ENCODE measurements at regions not wholly inside any gene's neighbourhood (a gene's known extent, or its start where the extent isn't known, plus 50 kb on each side); places are given as distances from the start of the nearest gene placed in this dataset.

DNA sequence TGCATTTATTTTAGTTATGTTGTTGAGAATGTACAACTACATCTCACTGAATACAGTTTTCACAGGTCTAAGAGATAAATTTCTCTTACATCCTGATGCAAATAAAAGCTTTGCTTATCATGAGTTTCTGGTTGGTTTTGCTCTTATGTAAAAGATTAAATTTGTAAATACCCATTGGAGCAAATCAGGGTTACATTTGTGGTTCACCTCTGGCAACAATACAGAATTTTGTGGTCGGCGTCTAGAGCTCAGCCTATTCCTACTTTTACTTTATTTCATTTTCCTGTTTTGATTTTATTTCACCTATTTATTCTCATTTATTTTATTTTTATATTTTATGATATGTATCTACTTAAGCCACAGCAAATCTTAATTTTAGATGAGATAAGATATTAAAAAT is 271.9 kb upstream of the MARCKS start:
- Histone ChIP-seq H4K20me1 (ENCODE audit: insufficient read depth) (no peaks in the 10 kb centered on the region), H3K9me3 (no peaks in the 10 kb centered on the region), H3K36me3 (replicated peaks in 1 of 2; ENCODE audit: control insufficient read depth in 1 of 2, insufficient read depth in 2 of 2, low read length in 1 of 2) (no peaks in the 10 kb centered on the region), H3K79me2 (ENCODE audit: insufficient read depth) (no peaks in the 10 kb centered on the region), H3K9ac (no peak overlapping the region), H3K27ac (ENCODE audit: low read depth in 2 of 2, low read length in 1 of 2) (no peak overlapping the region), H3K4me2 (no peak overlapping the region), H3K27me3 (ENCODE audit: insufficient read depth) (no peaks in the 10 kb centered on the region), H2AFZ (ENCODE audit: low read depth) (no peak overlapping the region), H3K4me3 (ENCODE audit: low read depth in 2 of 2, low read length in 1 of 2) (no peak overlapping the region), H3K9me2 (no peaks in the 10 kb centered on the region), H3F3A (replicated peaks; ENCODE audit: insufficient read depth) (peaks cover 15% of the 10 kb centered on the region), H3K4me1 (ENCODE audit: control insufficient read depth in 1 of 2, insufficient read depth in 2 of 2, low read depth in 1 of 2, low read length in 1 of 2) (peaks cover 2 to 14% of the 10 kb centered on the region in 2 experiments)
- ChIA-PET POLR2A (no interaction called here), CTCF (interaction anchor here (1.2 to 1.6 kb wide), 3 partner anchors 15 to 273 kb away, joined by 3 to 4 read pairs (median 4); no protein-coding TSS in a partner anchor)
- TF ChIP-seq EP300 (IDR thresholded peaks at IDR 0.05; ENCODE audit: borderline replicate concordance in 1 of 2, low read depth in 1 of 2, low read length in 1 of 2): no peak
- no peak for TF ChIP-seq FOXJ3 (CRISPR knock-in tag; IDR thresholded peaks at IDR 0.05)
- no peak for TF ChIP-seq USF2 (IDR thresholded peaks at IDR 0.05; ENCODE audit: borderline replicate concordance, low read depth, low read length)
- no peak for TF ChIP-seq CHD2 (IDR thresholded peaks at IDR 0.05; ENCODE audit: low read length, partially characterized antibody)
- DNase-seq: no peak
- 95% methylated on average over 2 of the region's 2 CpGs for WGBS (ENCODE audit: low lambda C conversion rate)

GRCh38 chr6:113586413-113587077 is 270.6 kb upstream of the MARCKS start:
- CTCF ChIA-PET: interaction anchor here (0.9 kb wide), 1 partner anchor 9 kb away, joined by 3 read pairs; no protein-coding TSS in a partner anchor
- Histone ChIP-seq H3K27me3 (ENCODE audit: insufficient read depth) (no peaks in the 10 kb centered on the region), H3K9ac (no peak overlapping the region), H3F3A (replicated peaks; ENCODE audit: insufficient read depth) (peaks cover 15% of the 10 kb centered on the region), H3K4me2 (peak overlapping the region; percentile 29; the same call in 1 of the 2 replicates), H2AFZ (ENCODE audit: low read depth) (peak overlapping the region; percentile 64; the same call in 1 of the 2 replicates), H3K9me3 (no peaks in the 10 kb centered on the region), H3K9me2 (no peaks in the 10 kb centered on the region), H4K20me1 (ENCODE audit: insufficient read depth) (no peaks in the 10 kb centered on the region), H3K4me3 (ENCODE audit: low read depth in 2 of 2, low read length in 1 of 2) (no peak overlapping the region), H3K27ac (ENCODE audit: low read depth in 2 of 2, low read length in 1 of 2) (peak overlapping the region; percentile 53 to 65; a peak in 3 of 4 replicates), H3K36me3 (replicated peaks in 1 of 2; ENCODE audit: control insufficient read depth in 1 of 2, insufficient read depth in 2 of 2, low read length in 1 of 2) (no peaks in the 10 kb centered on the region), H3K79me2 (ENCODE audit: insufficient read depth) (no peaks in the 10 kb centered on the region), H3K4me1 (ENCODE audit: control insufficient read depth in 1 of 2, insufficient read depth in 2 of 2, low read depth in 1 of 2, low read length in 1 of 2) (peaks cover 2 to 14% of the 10 kb centered on the region in 2 experiments)
- POLR2A ChIA-PET: interaction anchor here (0.6 to 0.7 kb wide), 2 partner anchors 87 to 240 kb away, joined by 3 read pairs; no protein-coding TSS in a partner anchor
- 37% methylated on average over 2 of the region's 2 CpGs for WGBS (ENCODE audit: low lambda C conversion rate)
- DNase-seq: no peak
- peak; percentile 81 for TF ChIP-seq JUND (IDR thresholded peaks at IDR 0.05)
- no peak for TF ChIP-seq RAD21 (IDR thresholded peaks at IDR 0.05; ENCODE audit: low read length)
- peak; percentile 30; the same call in 1 of the 2 replicates for TF ChIP-seq RXRA (IDR thresholded peaks at IDR 0.05; ENCODE audit: borderline replicate concordance, low read depth)
- TF ChIP-seq FOXM1 (IDR thresholded peaks at IDR 0.05; ENCODE audit: low read depth): 0 out of 2 replicates have a peak, but pooled peaks have one; percentile 42
- TF ChIP-seq POLR2AphosphoS5 (IDR thresholded peaks at IDR 0.05; ENCODE audit: low read depth, low read length): peak; percentile 60; the same call in 1 of the 2 replicates
- peak; percentile 69; the same call in 1 of the 2 replicates for TF ChIP-seq FOSL2 (IDR thresholded peaks at IDR 0.05; ENCODE audit: borderline replicate concordance, low read depth)
- no peak for TF ChIP-seq MEF2A (IDR thresholded peaks at IDR 0.05; ENCODE audit: borderline replicate concordance, low read depth)
- TF ChIP-seq, protein P1, sequence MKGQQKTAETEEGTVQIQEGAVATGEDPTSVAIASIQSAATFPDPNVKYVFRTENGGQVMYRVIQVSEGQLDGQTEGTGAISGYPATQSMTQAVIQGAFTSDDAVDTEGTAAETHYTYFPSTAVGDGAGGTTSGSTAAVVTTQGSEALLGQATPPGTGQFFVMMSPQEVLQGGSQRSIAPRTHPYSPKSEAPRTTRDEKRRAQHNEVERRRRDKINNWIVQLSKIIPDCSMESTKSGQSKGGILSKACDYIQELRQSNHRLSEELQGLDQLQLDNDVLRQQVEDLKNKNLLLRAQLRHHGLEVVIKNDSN (IDR thresholded peaks at IDR 0.05; ENCODE audit: borderline replicate concordance, low read depth): no peak
- TF ChIP-seq, protein P2, sequence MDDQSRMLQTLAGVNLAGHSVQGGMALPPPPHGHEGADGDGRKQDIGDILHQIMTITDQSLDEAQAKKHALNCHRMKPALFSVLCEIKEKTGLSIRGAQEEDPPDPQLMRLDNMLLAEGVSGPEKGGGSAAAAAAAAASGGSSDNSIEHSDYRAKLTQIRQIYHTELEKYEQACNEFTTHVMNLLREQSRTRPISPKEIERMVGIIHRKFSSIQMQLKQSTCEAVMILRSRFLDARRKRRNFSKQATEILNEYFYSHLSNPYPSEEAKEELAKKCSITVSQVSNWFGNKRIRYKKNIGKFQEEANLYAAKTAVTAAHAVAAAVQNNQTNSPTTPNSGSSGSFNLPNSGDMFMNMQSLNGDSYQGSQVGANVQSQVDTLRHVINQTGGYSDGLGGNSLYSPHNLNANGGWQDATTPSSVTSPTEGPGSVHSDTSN (IDR thresholded peaks at IDR 0.05): peak; percentile 89
- peak; percentile 84 for TF ChIP-seq TEAD4 (IDR thresholded peaks at IDR 0.05; ENCODE audit: borderline replicate concordance, insufficient read depth)
- TF ChIP-seq RFX5 (IDR thresholded peaks at IDR 0.05; ENCODE audit: low read length): no peak
- TF ChIP-seq, protein P3, sequence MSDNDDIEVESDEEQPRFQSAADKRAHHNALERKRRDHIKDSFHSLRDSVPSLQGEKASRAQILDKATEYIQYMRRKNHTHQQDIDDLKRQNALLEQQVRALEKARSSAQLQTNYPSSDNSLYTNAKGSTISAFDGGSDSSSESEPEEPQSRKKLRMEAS (IDR thresholded peaks at IDR 0.05; ENCODE audit: low read depth): 0 out of 2 replicates have a peak, but pooled peaks have one; percentile 50
- TF ChIP-seq EP300 (IDR thresholded peaks at IDR 0.05; ENCODE audit: borderline replicate concordance in 1 of 2, low read depth in 1 of 2, low read length in 1 of 2): peak; percentile 47 to 81; a peak in 3 of 4 replicates
- peak; percentile 84 for TF ChIP-seq TCF12 (IDR thresholded peaks at IDR 0.05)
- TF ChIP-seq ZBTB33 (IDR thresholded peaks at IDR 0.05; ENCODE audit: borderline replicate concordance, low read depth): 0 out of 2 replicates have a peak, but pooled peaks have one; percentile 45
- peak; percentile 91 for TF ChIP-seq NFIC (IDR thresholded peaks at IDR 0.05; ENCODE audit: borderline replicate concordance)

Data from SK-N-SH (cell line).